HG02981 (cell line): ENCODE measurements at regions not wholly inside any gene's neighbourhood (a gene's known extent, or its start where the extent isn't known, plus 50 kb on each side); places are given as distances from the start of the nearest gene placed in this dataset.

ENCODE experiments used
- ATAC-seq: cut with Tn5 transposase; IDR thresholded peaks from one replicate; pipeline ENCODE4 v1.9.1; 2021; ENCODE audit warnings: mild to moderate bottlenecking, moderate library complexity; ENCODE audit not compliant: unreplicated experiment

- no peak for ATAC-seq
These were observed 800.5 kb downstream of the SLITRK6 start for GRCh38 chr13:84998681-84999080.

- ATAC-seq, result no peak
These were observed 801.4 kb downstream of the SLITRK6 start for GRCh38 chr13:84997858-84998257.

GRCh38 chr13:84994582-84994981, 804.6 kb downstream of the SLITRK6 start:
- ATAC-seq, result no peak

- no peak for ATAC-seq
These were observed 813.4 kb downstream of the SLITRK6 start for GRCh38 chr13:84985860-84986259.

- no peak for ATAC-seq
These were observed 815.9 kb downstream of the SLITRK6 start for GRCh38 chr13:84983321-84983720.

- no peak for ATAC-seq
These were observed 818.6 kb downstream of the SLITRK6 start for GRCh38 chr13:84980571-84980970.

- ATAC-seq, result no peak
These were observed 820.4 kb downstream of the SLITRK6 start for GRCh38 chr13:84978851-84979250.

- ATAC-seq, result no peak
These were observed 825.6 kb downstream of the SLITRK6 start for GRCh38 chr13:84973661-84974060.

GRCh38 chr13:84972907-84973306, 826.3 kb downstream of the SLITRK6 start:
- ATAC-seq, result no peak

GRCh38 chr13:84962849-84963248, 836.4 kb downstream of the SLITRK6 start:
- ATAC-seq, result no peak

- ATAC-seq, result no peak
These were observed 837.0 kb downstream of the SLITRK6 start for GRCh38 chr13:84962141-84962750.

GRCh38 chr13:84961023-84961422, 838.2 kb downstream of the SLITRK6 start:
- no peak for ATAC-seq

- ATAC-seq, result no peak
These were observed 839.4 kb downstream of the SLITRK6 start for GRCh38 chr13:84959818-84960217.

- no peak for ATAC-seq
These were observed 844.6 kb downstream of the SLITRK6 start for GRCh38 chr13:84954636-84955035.

- no peak for ATAC-seq
These were observed 848.1 kb downstream of the SLITRK6 start for GRCh38 chr13:84951128-84951527.

GRCh38 chr13:84946192-84946591, 853.0 kb downstream of the SLITRK6 start:
- ATAC-seq, result no peak

- no peak for ATAC-seq
These were observed 858.4 kb downstream of the SLITRK6 start for GRCh38 chr13:84940798-84941197.

- ATAC-seq, result no peak
These were observed 859.1 kb downstream of the SLITRK6 start for GRCh38 chr13:84940167-84940566.

GRCh38 chr13:84934911-84935310, 864.3 kb downstream of the SLITRK6 start:
- no peak for ATAC-seq

GRCh38 chr13:84933797-84934196, 865.4 kb downstream of the SLITRK6 start:
- ATAC-seq, result no peak

GRCh38 chr13:84931264-84931663, 868.0 kb downstream of the SLITRK6 start:
- no peak for ATAC-seq

- no peak for ATAC-seq
These were observed 871.6 kb downstream of the SLITRK6 start for GRCh38 chr13:84927442-84928169.

- ATAC-seq, result no peak
These were observed 873.8 kb downstream of the SLITRK6 start for GRCh38 chr13:84925443-84925842.
